ENCODE measurements at regions not wholly inside any gene's neighbourhood (a gene's known extent, or its start where the extent isn't known, plus 50 kb on each side); places are given as distances from the start of the nearest gene placed in this dataset.

- TF ChIP-seq CTCF (IDR thresholded peaks at IDR 0.05; ENCODE audit: extremely low read depth, missing control alignments) = no peak
- DNase-seq (ENCODE audit: low spot score) = no peak
These were observed 317.6 kb upstream of the UMPS start for GRCh38 chr3:124412644-124413043.

GRCh38 chr3:124413393-124413792 is 316.9 kb upstream of the UMPS start:
- TF ChIP-seq CTCF (IDR thresholded peaks at IDR 0.05; ENCODE audit: extremely low read depth, missing control alignments) = no peak
- DNase-seq (ENCODE audit: low spot score) = no peak

GRCh38 chr3:124413989-124414598 is 316.2 kb upstream of the UMPS start:
- DNase-seq (ENCODE audit: low spot score) = no peak
- no peak for TF ChIP-seq CTCF (IDR thresholded peaks at IDR 0.05; ENCODE audit: extremely low read depth, missing control alignments)

- no peak for TF ChIP-seq CTCF (IDR thresholded peaks at IDR 0.05; ENCODE audit: extremely low read depth, missing control alignments)
- DNase-seq (ENCODE audit: low spot score) = no peak
These were observed 314.7 kb upstream of the UMPS start for GRCh38 chr3:124415446-124415960.

GRCh38 chr3:124419303-124419702 is 310.9 kb upstream of the UMPS start:
- no peak for DNase-seq (ENCODE audit: low spot score)
- TF ChIP-seq CTCF (IDR thresholded peaks at IDR 0.05; ENCODE audit: extremely low read depth, missing control alignments) = no peak

- no peak for DNase-seq (ENCODE audit: low spot score)
- TF ChIP-seq CTCF (IDR thresholded peaks at IDR 0.05; ENCODE audit: extremely low read depth, missing control alignments) = no peak
These were observed 309.9 kb upstream of the UMPS start for GRCh38 chr3:124420392-124420791.

GRCh38 chr3:124422805-124423204 is 307.4 kb upstream of the UMPS start:
- DNase-seq (ENCODE audit: low spot score) = no peak
- no peak for TF ChIP-seq CTCF (IDR thresholded peaks at IDR 0.05; ENCODE audit: extremely low read depth, missing control alignments)
